Epithelial cell of esophagus (primary cell): ENCODE measurements at regions not wholly inside any gene's neighbourhood (a gene's known extent, or its start where the extent isn't known, plus 50 kb on each side); places are given as distances from the start of the nearest gene placed in this dataset.

ENCODE experiments used
- DNase-seq: peaks from one replicate; pipeline ENCODE4 v3.0.0; 2010; ENCODE audit warnings: low read depth
- H3K4me3 ChIP-seq: 2 replicates; pipeline ENCODE4 v1.5.1; 2011; ENCODE audit warnings: mild to moderate bottlenecking, low read length, control low read depth
- CTCF ChIP-seq: IDR thresholded peaks from 2 replicates; pipeline ENCODE4 v1.5.1; 2011; ENCODE audit warnings: low read depth, mild to moderate bottlenecking, low read length, control low read depth, inconsistent platforms; ENCODE audit not compliant: insufficient read depth; ENCODE audit errors: missing control alignments

GRCh38 chr13:55230570-55230908 is 1910.2 kb upstream of the PRR20A start:
- no peak overlapping the region for H3K4me3 ChIP-seq
- no peak for DNase-seq
- no peak for TF ChIP-seq CTCF

GRCh38 chr13:55234311-55234710 is 1906.4 kb upstream of the PRR20A start:
- no peak for TF ChIP-seq CTCF
- no peak for DNase-seq
- H3K4me3 ChIP-seq: no peak overlapping the region

GRCh38 chr13:55245005-55245644 is 1895.6 kb upstream of the PRR20A start:
- H3K4me3 ChIP-seq: no peak overlapping the region
- TF ChIP-seq CTCF: peak; percentile 10
- DNase-seq: peak; percentile 9

- DNase-seq: no peak
- no peak for TF ChIP-seq CTCF
- no peak overlapping the region for H3K4me3 ChIP-seq
These were observed 1885.5 kb upstream of the PRR20A start for GRCh38 chr13:55255236-55255635.

GRCh38 chr13:55263045-55263444 is 1877.7 kb upstream of the PRR20A start:
- DNase-seq: no peak
- no peak overlapping the region for H3K4me3 ChIP-seq
- no peak for TF ChIP-seq CTCF

GRCh38 chr13:55266644-55267043 is 1874.1 kb upstream of the PRR20A start:
- H3K4me3 ChIP-seq: no peak overlapping the region
- no peak for TF ChIP-seq CTCF
- DNase-seq: no peak

GRCh38 chr13:55298201-55298600 is 1842.5 kb upstream of the PRR20A start:
- no peak for DNase-seq
- no peak for TF ChIP-seq CTCF

More at GRCh38 chr13:55298201-55298600, 1842.5 kb upstream of the PRR20A start:
- no peak overlapping the region for H3K4me3 ChIP-seq
